Kidney (tissue), 13 donors: ENCODE measurements at regions not wholly inside any gene's neighbourhood (a gene's known extent, or its start where the extent isn't known, plus 50 kb on each side); places are given as distances from the start of the nearest gene placed in this dataset.
A peak's percentile ranks its signal among the peaks of the same experiment; 100 is the strongest.

Experiments used
- DNase-seq, 5 donors: peaks; one replicate each; pipeline ENCODE4 v3.0.0-alpha.2; 2013 to 2020
- FAIRE-seq: peaks from 2 replicates; lab custom pipeline; 2012; peaks lifted over from hg19 to GRCh38; lab: Jason Lieb, UNC
- H3K27ac ChIP-seq, 2 donors: one replicate each; pipeline ENCODE4 v1.7.0; 2013; ENCODE audit warnings: low read depth in 2 of 2, low read length in 2 of 2, inconsistent platforms in 1 of 2
- H3K27me3 ChIP-seq: one replicate; pipeline ENCODE4 v1.7.1; 2013; ENCODE audit warnings: low read length, inconsistent platforms; ENCODE audit not compliant: control insufficient read depth, insufficient read depth
- H3K36me3 ChIP-seq, 3 donors: one replicate each; pipeline versions ENCODE4 v1.7.0 to v1.7.1; 2013; ENCODE audit warnings: low read length in 3 of 3, control low read depth in 1 of 3, inconsistent platforms in 1 of 3; ENCODE audit not compliant: insufficient read depth in 3 of 3, control insufficient read depth in 2 of 3
- H3K4me1 ChIP-seq, 3 donors: one replicate each; pipeline versions ENCODE4 v1.7.0 to v1.7.1; 2013; ENCODE audit warnings: low read length in 3 of 3, inconsistent platforms in 1 of 3, low read depth in 1 of 3; ENCODE audit not compliant: control insufficient read depth in 2 of 3, insufficient read depth in 2 of 3
- H3K4me3 ChIP-seq, 3 donors: one replicate each; pipeline versions ENCODE4 v1.7.0 to v1.8.1; 2013; ENCODE audit warnings: low read length in 3 of 3, control low read depth in 1 of 3, inconsistent platforms in 1 of 3
- H3K9ac ChIP-seq, 3 donors: one replicate each; pipeline versions ENCODE4 v1.7.0 to v1.7.1; 2013; ENCODE audit warnings: low read length in 3 of 3, control low read depth in 1 of 3, inconsistent platforms in 1 of 3
- H3K9me3 ChIP-seq, 3 donors: one replicate each; pipeline versions ENCODE4 v1.7.0 to v1.7.1; 2013; ENCODE audit warnings: low read length in 3 of 3, control low read depth in 1 of 3, inconsistent platforms in 1 of 3; ENCODE audit not compliant: control insufficient read depth in 2 of 3, insufficient read depth in 1 of 3
- intact Hi-C: fragments of 100-400 bp; cut with DNase I; formaldehyde crosslinking; loops from one replicate; pipeline ENCODE4 v1.11.1; 2022
- TF ChIP-seq, protein P1 (sequence below): IDR thresholded peaks from 3 replicates; pipeline ENCODE4 v1.5.1; 2012; ENCODE audit warnings: mild to moderate bottlenecking, moderate library complexity, borderline replicate concordance; ENCODE audit not compliant: insufficient read depth; ENCODE audit errors: extremely low read depth
- donor health status: control.
- donor health status: control.
- donor health status: control.
- donor health status: control.
- donor health status: control.
- donor health status: DM: yes; HTN: yes; CAD: no.
- donor health status: Normal renal cell carcinoma (clear cell type).

DNA sequence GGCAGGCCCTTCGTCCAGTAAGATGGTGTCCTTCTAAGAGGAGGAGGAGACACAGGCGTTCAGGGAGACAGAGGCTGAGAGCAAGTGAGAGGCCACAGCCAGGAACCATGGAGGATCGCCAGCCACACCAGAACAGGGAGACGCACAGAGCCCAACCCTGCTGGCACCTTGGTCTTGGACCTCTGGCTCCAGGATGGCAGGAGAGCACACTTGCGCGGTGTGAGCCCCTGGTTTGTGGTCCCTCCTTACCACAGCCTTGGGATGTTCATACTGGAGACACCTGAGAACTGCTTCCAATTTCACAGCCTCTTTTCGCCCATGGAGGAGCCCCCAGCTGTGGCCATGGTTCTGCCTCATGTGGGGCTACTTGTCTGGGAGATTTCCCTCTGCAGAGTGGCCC is 222.4 kb downstream of the DLL1 start:
- no peaks in the 10 kb centered on the region for H3K4me1 ChIP-seq

DNA sequence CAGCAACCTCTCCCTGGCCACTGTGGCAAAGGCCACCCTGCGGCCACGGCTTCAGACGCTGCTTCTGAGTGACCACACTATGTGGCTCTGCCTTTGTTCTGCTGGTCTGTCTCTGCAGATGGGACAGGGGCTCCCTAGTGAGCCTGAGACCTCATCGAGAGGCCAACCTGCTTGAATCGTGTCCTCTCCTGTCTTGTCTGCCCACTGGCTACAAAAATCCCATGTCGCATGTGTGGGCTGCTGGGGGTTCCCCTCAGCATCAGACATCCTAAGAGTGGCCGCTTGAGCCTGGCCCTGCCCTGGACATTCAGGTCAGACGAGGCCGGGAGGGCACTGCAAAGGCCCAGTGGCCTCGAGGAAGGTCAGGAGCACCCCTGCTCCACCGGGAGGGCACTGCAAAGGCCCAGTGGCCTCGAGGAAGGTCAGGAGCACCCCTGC is 222.9 kb downstream of the DLL1 start:
- intact Hi-C loops = no loop called here
- FAIRE-seq = no peak
- peak in 2 of 5 donors; percentile 31 to 40 for DNase-seq
- H3K36me3 ChIP-seq = no peaks in the 10 kb centered on the region
- H3K9me3 ChIP-seq = peaks cover 0 to 11% (median 7%) of the 10 kb centered on the region in 3 donors
- H3K4me1 ChIP-seq = no peaks in the 10 kb centered on the region
- TF ChIP-seq, protein P1, sequence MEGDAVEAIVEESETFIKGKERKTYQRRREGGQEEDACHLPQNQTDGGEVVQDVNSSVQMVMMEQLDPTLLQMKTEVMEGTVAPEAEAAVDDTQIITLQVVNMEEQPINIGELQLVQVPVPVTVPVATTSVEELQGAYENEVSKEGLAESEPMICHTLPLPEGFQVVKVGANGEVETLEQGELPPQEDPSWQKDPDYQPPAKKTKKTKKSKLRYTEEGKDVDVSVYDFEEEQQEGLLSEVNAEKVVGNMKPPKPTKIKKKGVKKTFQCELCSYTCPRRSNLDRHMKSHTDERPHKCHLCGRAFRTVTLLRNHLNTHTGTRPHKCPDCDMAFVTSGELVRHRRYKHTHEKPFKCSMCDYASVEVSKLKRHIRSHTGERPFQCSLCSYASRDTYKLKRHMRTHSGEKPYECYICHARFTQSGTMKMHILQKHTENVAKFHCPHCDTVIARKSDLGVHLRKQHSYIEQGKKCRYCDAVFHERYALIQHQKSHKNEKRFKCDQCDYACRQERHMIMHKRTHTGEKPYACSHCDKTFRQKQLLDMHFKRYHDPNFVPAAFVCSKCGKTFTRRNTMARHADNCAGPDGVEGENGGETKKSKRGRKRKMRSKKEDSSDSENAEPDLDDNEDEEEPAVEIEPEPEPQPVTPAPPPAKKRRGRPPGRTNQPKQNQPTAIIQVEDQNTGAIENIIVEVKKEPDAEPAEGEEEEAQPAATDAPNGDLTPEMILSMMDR = no peak
- H3K27ac ChIP-seq = no peak overlapping the region
- H3K4me3 ChIP-seq = no peak overlapping the region
- no peaks in the 10 kb centered on the region for H3K27me3 ChIP-seq
- no peak overlapping the region for H3K9ac ChIP-seq

More for the DNA sequence above, 222.4 kb downstream of the DLL1 start:
- no peaks in the 10 kb centered on the region for H3K36me3 ChIP-seq
- peaks cover 0 to 11% (median 7%) of the 10 kb centered on the region in 3 donors for H3K9me3 ChIP-seq
- H3K9ac ChIP-seq = no peak overlapping the region
- H3K4me3 ChIP-seq = no peak overlapping the region
- TF ChIP-seq, protein P1 = no peak
- no peaks in the 10 kb centered on the region for H3K27me3 ChIP-seq
- intact Hi-C loops = no loop called here
- DNase-seq (no peak), FAIRE-seq (no peak)
- H3K27ac ChIP-seq = no peak overlapping the region

DNA sequence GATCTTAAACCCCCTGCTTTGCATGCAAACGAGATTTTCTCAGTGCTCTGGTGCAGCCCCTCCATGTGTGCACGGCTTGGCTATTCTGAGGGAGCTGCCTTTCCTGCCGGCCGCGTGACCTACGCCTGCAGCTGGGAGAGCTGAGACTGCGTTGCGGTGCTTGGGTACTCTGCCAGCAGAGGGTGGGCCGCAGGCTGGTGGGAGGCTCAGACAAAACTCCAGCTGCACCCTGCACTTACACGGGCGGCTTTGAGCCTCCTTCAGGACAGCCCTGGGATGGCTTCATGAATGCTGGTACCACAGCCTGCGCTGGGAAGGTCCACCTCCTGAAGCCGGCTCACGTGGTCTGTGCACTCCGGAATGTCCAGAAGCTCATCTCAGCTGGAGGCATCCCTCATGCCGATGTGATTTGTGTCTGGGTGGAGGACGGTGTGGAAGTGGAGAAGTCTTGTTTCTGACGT is 223.7 kb downstream of the DLL1 start:
- FAIRE-seq = no peak
- DNase-seq = peak; percentile 49 to 80 (median 65)
- intact Hi-C loops = no loop called here
- Histone ChIP-seq H3K27ac (no peak overlapping the region), H3K4me1 (no peaks in the 10 kb centered on the region), H3K27me3 (no peaks in the 10 kb centered on the region), H3K9ac (no peak overlapping the region), H3K4me3 (no peak overlapping the region), H3K9me3 (peaks cover 0 to 11% (median 7%) of the 10 kb centered on the region in 3 donors), H3K36me3 (no peaks in the 10 kb centered on the region)
- TF ChIP-seq, protein P1 = no peak

DNA sequence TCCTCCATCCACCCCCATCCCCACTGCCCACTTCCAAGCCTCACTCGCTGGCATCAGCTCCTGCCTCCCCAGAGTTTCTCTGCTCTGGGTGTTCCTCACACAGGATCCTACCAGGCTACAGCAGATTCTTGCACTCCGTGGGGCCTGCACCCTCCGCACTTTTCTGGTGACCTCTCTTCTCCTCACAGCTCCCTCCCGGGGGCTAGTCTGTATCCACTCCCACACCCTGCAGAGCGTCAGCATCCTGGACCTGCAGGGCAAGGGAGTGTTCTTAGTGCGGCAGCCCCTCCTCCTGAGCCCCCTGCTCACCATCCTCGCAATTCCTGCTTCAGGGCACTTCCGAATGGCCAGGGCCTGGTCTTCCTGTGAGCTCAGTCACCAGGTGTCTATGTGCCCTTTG is 224.2 kb downstream of the DLL1 start:
- Histone ChIP-seq H3K27me3 (no peaks in the 10 kb centered on the region), H3K4me1 (no peaks in the 10 kb centered on the region), H3K9ac (no peak overlapping the region), H3K36me3 (no peaks in the 10 kb centered on the region), H3K9me3 (peaks cover 0 to 11% (median 7%) of the 10 kb centered on the region in 3 donors), H3K27ac (no peak overlapping the region), H3K4me3 (no peak overlapping the region)
- DNase-seq = peak in 2 of 5 donors; percentile 35 to 40
- TF ChIP-seq, protein P1 = no peak
- FAIRE-seq = no peak
- intact Hi-C loops = no loop called here
